GM23338 (cell line): ENCODE measurements at regions not wholly inside any gene's neighbourhood (a gene's known extent, or its start where the extent isn't known, plus 50 kb on each side); places are given as distances from the start of the nearest gene placed in this dataset.

Experiments
- ATAC-seq: fragments of 200-7000 bp; cut with Tn5 transposase; 3 replicates; pipeline ENCODE4 v1.9.1; 2020
- DNase-seq: peaks from one replicate; pipeline ENCODE4 v3.0.0-alpha.2; 2015; ENCODE audit warnings: low spot score
- H2AFZ ChIP-seq: fragments of 200-600 bp; sonication (generic); 2 replicates; pipeline ENCODE4 v1.8.0; 2016; ENCODE audit warnings: antibody characterized with exemption, mild to moderate bottlenecking, moderate library complexity
- H3F3A ChIP-seq: fragments of 200-600 bp; sonication (generic); replicated peaks from 2 replicates; pipeline ENCODE4 v1.8.0; 2017; ENCODE audit warnings: antibody characterized with exemption, mixed run types, low read depth
- H3K27ac ChIP-seq: fragments of 200-600 bp; sonication (generic); 2 replicates; pipeline ENCODE4 v1.6.1; 2016; ENCODE audit warnings: low read depth
- H3K27me3 ChIP-seq: fragments of 200-600 bp; sonication (generic); 2 replicates; pipeline ENCODE4 v1.8.0; 2016; ENCODE audit warnings: mild to moderate bottlenecking, mixed run types, moderate library complexity; ENCODE audit not compliant: insufficient read depth
- H3K36me3 ChIP-seq: fragments of 200-600 bp; sonication (generic); 2 replicates; pipeline ENCODE4 v1.8.0; 2016; ENCODE audit warnings: mild to moderate bottlenecking; ENCODE audit not compliant: insufficient read depth
- H3K4me1 ChIP-seq: fragments of 200-600 bp; sonication (generic); 2 replicates; pipeline ENCODE4 v1.8.0; 2016; ENCODE audit warnings: mild to moderate bottlenecking, moderate library complexity; ENCODE audit not compliant: insufficient read depth
- H3K4me2 ChIP-seq: fragments of 200-600 bp; sonication (generic); 2 replicates; pipeline ENCODE4 v1.7.1; 2017; ENCODE audit warnings: mixed run types
- H3K4me3 ChIP-seq: fragments of 200-600 bp; sonication (generic); 2 replicates; pipeline ENCODE4 v1.6.1; 2016; ENCODE audit warnings: mixed run types
- H3K79me2 ChIP-seq: fragments of 200-600 bp; sonication (generic); replicated peaks from 2 replicates; pipeline ENCODE4 v1.8.0; 2017; ENCODE audit warnings: mild to moderate bottlenecking; ENCODE audit not compliant: insufficient read depth
- H3K9me2 ChIP-seq: fragments of 200-600 bp; sonication (generic); 2 replicates; pipeline ENCODE4 v1.8.0; 2017; ENCODE audit not compliant: insufficient read depth
- H4K20me1 ChIP-seq: fragments of 200-600 bp; sonication (generic); replicated peaks from 2 replicates; pipeline ENCODE4 v1.8.0; 2017; ENCODE audit warnings: mild to moderate bottlenecking; ENCODE audit not compliant: insufficient read depth
- H3K27ac Mint-ChIP-seq: 2 replicates; pipeline ENCODE4 v1.8.0; 2020; ENCODE audit warnings: inconsistent platforms, mild to moderate bottlenecking, moderate library complexity, mixed read lengths
- H3K27me3 Mint-ChIP-seq: 3 replicates; pipeline ENCODE4 v1.8.0; 2022; ENCODE audit warnings: low read depth, mild to moderate bottlenecking, moderate library complexity, mixed read lengths, inconsistent platforms; ENCODE audit not compliant: insufficient read depth, poor library complexity
- H3K36me3 Mint-ChIP-seq: 3 replicates; pipeline ENCODE4 v1.8.0; 2021; ENCODE audit warnings: low read depth, mild to moderate bottlenecking, inconsistent platforms, moderate library complexity, mixed read lengths
- H3K4me1 Mint-ChIP-seq: 3 replicates; pipeline ENCODE4 v1.8.0; 2020; ENCODE audit warnings: mild to moderate bottlenecking, inconsistent platforms, mixed read lengths
- H3K4me3 Mint-ChIP-seq: 3 replicates; pipeline ENCODE4 v1.8.0; 2021; ENCODE audit warnings: moderate library complexity, mild to moderate bottlenecking, inconsistent platforms, mixed read lengths
- H3K9me3 Mint-ChIP-seq: 3 replicates; pipeline ENCODE4 v1.8.0; 2020; ENCODE audit warnings: moderate library complexity, mild to moderate bottlenecking, inconsistent platforms, mixed read lengths
- CREB1 ChIP-seq: fragments of 250-450 bp; sonication (Bioruptor Pico); IDR thresholded peaks from 2 replicates; pipeline ENCODE4 v1.5.0; 2020; ENCODE audit warnings: low read depth, mild to moderate bottlenecking, moderate library complexity
- CTCF ChIP-seq, 2 experiments: fragments of 200-600 bp in 1 of 2; sonication (generic) in 1 of 2; conservative IDR thresholded peaks; 2 replicates each; pipeline versions ENCODE4 v1.5.1 to v1.6.1; 2016 to 2017; ENCODE audit warnings: antibody characterized with exemption in 2 of 2, low read depth in 2 of 2, mild to moderate bottlenecking in 2 of 2, moderate library complexity in 1 of 2
- ETS1 ChIP-seq: IDR thresholded peaks from 2 replicates; pipeline ENCODE4 v1.6.1; 2016; ENCODE audit warnings: antibody characterized with exemption
- EZH2 ChIP-seq: fragments of 200-600 bp; sonication (generic); IDR thresholded peaks from one replicate; pipeline ENCODE4 v1.8.0; 2017; ENCODE audit warnings: antibody characterized with exemption, mild to moderate bottlenecking, low read depth; ENCODE audit not compliant: unreplicated experiment
- EZH2phosphoT487 ChIP-seq: fragments of 200-600 bp; sonication (generic); IDR thresholded peaks from one replicate; pipeline ENCODE4 v1.8.1; 2018; ENCODE audit warnings: antibody characterized with exemption; ENCODE audit not compliant: unreplicated experiment
- JUNB ChIP-seq: IDR thresholded peaks from one replicate; pipeline ENCODE4 v1.6.1; 2016; ENCODE audit warnings: antibody characterized with exemption; ENCODE audit not compliant: unreplicated experiment
- NANOG ChIP-seq: IDR thresholded peaks from 2 replicates; pipeline ENCODE4 v1.6.1; 2016; ENCODE audit warnings: antibody characterized with exemption, borderline replicate concordance
- POLR2AphosphoS5 ChIP-seq: IDR thresholded peaks from 2 replicates; pipeline ENCODE4 v1.6.1; 2016; ENCODE audit warnings: antibody characterized with exemption, low read depth
- REST ChIP-seq: IDR thresholded peaks from one replicate; pipeline ENCODE4 v1.6.1; 2018; ENCODE audit warnings: antibody characterized with exemption; ENCODE audit not compliant: unreplicated experiment
- STAT1 ChIP-seq: IDR thresholded peaks from one replicate; pipeline ENCODE4 v1.6.1; 2016; ENCODE audit warnings: antibody characterized with exemption; ENCODE audit not compliant: unreplicated experiment
- ZNF114 ChIP-seq: fragments of 250-450 bp; sonication (Bioruptor Pico); IDR thresholded peaks from 2 replicates; pipeline ENCODE4 v1.5.0; 2020; ENCODE audit warnings: mild to moderate bottlenecking, moderate library complexity
- ZNF331 ChIP-seq: fragments of 250-450 bp; sonication (Bioruptor Pico); IDR thresholded peaks from 2 replicates; pipeline ENCODE4 v1.5.0; 2020; ENCODE audit warnings: low read depth, mild to moderate bottlenecking, moderate library complexity
- ZNF462 ChIP-seq: fragments of 250-450 bp; sonication (Bioruptor Pico); IDR thresholded peaks from 2 replicates; pipeline ENCODE4 v1.5.0; 2020; ENCODE audit warnings: mild to moderate bottlenecking, moderate library complexity

- no peak overlapping the region for H3K4me3 ChIP-seq
- ATAC-seq (no peak), DNase-seq (no peak)
These were observed 109.9 kb upstream of the RAB27B start for GRCh38 chr18:54718408-54718773.

More at GRCh38 chr18:54718408-54718773, 109.9 kb upstream of the RAB27B start:
- TF ChIP-seq POLR2AphosphoS5 = no peak
- TF ChIP-seq EZH2 = no peak
- TF ChIP-seq ETS1 = no peak
- TF ChIP-seq EZH2phosphoT487 = no peak
- no peak for TF ChIP-seq ZNF462 (CRISPR knock-in tag)
- no peak for TF ChIP-seq CREB1
- no peak for TF ChIP-seq ZNF114
- TF ChIP-seq NANOG = no peak
- TF ChIP-seq CTCF (conservative IDR thresholded peaks at IDR 0.05; ENCODE audit: low read depth in 2 of 2) = no peak
- TF ChIP-seq ZNF331 = no peak
- no peak for TF ChIP-seq STAT1
- no peak for TF ChIP-seq JUNB
- TF ChIP-seq REST = no peak
- H3K27ac Mint-ChIP-seq = no peak overlapping the region
- H3K27me3 Mint-ChIP-seq = peaks cover 3% of the 10 kb centered on the region
- Histone ChIP-seq H4K20me1 (no peaks in the 10 kb centered on the region), H3K27ac (no peak overlapping the region), H3K4me1 (no peaks in the 10 kb centered on the region), H3K79me2 (no peaks in the 10 kb centered on the region), H3F3A (no peaks in the 10 kb centered on the region), H3K4me2 (no peak overlapping the region), H3K9me2 (no peaks in the 10 kb centered on the region), H3K36me3 (no peaks in the 10 kb centered on the region), H3K27me3 (no peaks in the 10 kb centered on the region), H2AFZ (peak overlapping the region; percentile 93; the same call in 1 of the 2 replicates)
- no peak overlapping the region for H3K4me3 Mint-ChIP-seq
- no peaks in the 10 kb centered on the region for H3K36me3 Mint-ChIP-seq
- H3K9me3 Mint-ChIP-seq = no peaks in the 10 kb centered on the region
- peaks cover 9% of the 10 kb centered on the region; the same call in 1 of the 3 replicates for H3K4me1 Mint-ChIP-seq
